Glutamatergic neuron (in vitro differentiated cells): ENCODE measurements at regions not wholly inside any gene's neighbourhood (a gene's known extent, or its start where the extent isn't known, plus 50 kb on each side); places are given as distances from the start of the nearest gene placed in this dataset.

Experiments
- DNase-seq: peaks from one replicate; pipeline ENCODE4 v3.0.0; 2022
- H3K27ac Mint-ChIP-seq: one replicate; pipeline ENCODE4 v1.8.0; 2020; ENCODE audit warnings: mild to moderate bottlenecking, mixed read lengths, inconsistent platforms; ENCODE audit not compliant: unreplicated experiment
- H3K27me3 Mint-ChIP-seq: one replicate; pipeline ENCODE4 v1.8.0; 2020; ENCODE audit warnings: mild to moderate bottlenecking, moderate library complexity, mixed read lengths, inconsistent platforms; ENCODE audit not compliant: unreplicated experiment
- H3K36me3 Mint-ChIP-seq: one replicate; pipeline ENCODE4 v1.8.0; 2020; ENCODE audit warnings: mild to moderate bottlenecking, mixed read lengths, inconsistent platforms; ENCODE audit not compliant: unreplicated experiment
- H3K4me1 Mint-ChIP-seq: one replicate; pipeline ENCODE4 v1.8.0; 2020; ENCODE audit warnings: mild to moderate bottlenecking, low read depth, mixed read lengths, inconsistent platforms; ENCODE audit not compliant: unreplicated experiment
- H3K4me3 Mint-ChIP-seq: one replicate; pipeline ENCODE4 v1.8.0; 2020; ENCODE audit warnings: mild to moderate bottlenecking, mixed read lengths, inconsistent platforms; ENCODE audit not compliant: unreplicated experiment
- H3K9me3 Mint-ChIP-seq: one replicate; pipeline ENCODE4 v1.8.0; 2020; ENCODE audit warnings: mild to moderate bottlenecking, moderate library complexity, mixed read lengths, inconsistent platforms; ENCODE audit not compliant: unreplicated experiment
- CTCF ChIP-seq: fragments of 200-600 bp; sonication (generic); IDR thresholded peaks from one replicate; pipeline ENCODE4 v1.5.0; 2021; ENCODE audit not compliant: partially characterized antibody, unreplicated experiment

- no peaks in the 10 kb centered on the region for H3K36me3 Mint-ChIP-seq
- peaks cover 3% of the 10 kb centered on the region for H3K9me3 Mint-ChIP-seq
- H3K27ac Mint-ChIP-seq = no peak overlapping the region
- no peak for TF ChIP-seq CTCF
- DNase-seq = no peak
- H3K4me3 Mint-ChIP-seq = no peak overlapping the region
- H3K4me1 Mint-ChIP-seq = peaks cover 32% of the 10 kb centered on the region
- no peaks in the 10 kb centered on the region for H3K27me3 Mint-ChIP-seq
Measured at GRCh38 chr2:37527361-37527760, 144.1 kb downstream of the CDC42EP3 start.

DNA sequence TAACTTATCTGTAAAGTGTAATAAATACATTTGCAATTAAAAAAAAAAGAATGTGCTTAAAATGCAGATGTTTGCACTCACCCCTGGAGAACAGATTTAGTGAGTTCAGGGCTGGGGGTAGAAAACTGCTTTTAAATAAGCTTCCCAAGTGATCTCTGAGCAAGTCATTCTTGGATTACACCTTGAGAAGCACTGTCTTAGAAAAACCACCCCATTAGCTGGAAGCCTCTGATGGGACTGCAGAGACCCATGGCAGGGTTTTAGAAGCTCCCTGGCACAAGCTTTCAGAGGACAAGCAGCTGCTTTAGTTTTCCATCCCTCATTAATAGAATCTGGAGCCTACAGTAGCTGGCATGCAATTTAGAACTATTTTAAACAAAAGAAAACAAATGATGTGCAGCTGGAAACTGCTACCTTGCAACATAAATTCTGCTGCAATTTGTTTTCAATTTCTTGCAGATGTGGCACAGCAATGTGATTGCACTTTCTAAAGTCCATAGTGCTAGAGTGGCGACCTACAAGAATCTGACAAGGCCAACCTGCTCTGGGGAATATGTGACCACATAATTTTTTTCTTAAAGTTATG lies 141.5 kb downstream of the CDC42EP3 start:
- no peak overlapping the region for H3K27ac Mint-ChIP-seq
- peaks cover 13% of the 10 kb centered on the region for H3K4me1 Mint-ChIP-seq
- no peak for TF ChIP-seq CTCF
- H3K9me3 Mint-ChIP-seq = peaks cover 3% of the 10 kb centered on the region
- no peak for DNase-seq
- no peaks in the 10 kb centered on the region for H3K27me3 Mint-ChIP-seq
- H3K36me3 Mint-ChIP-seq = no peaks in the 10 kb centered on the region
- no peak overlapping the region for H3K4me3 Mint-ChIP-seq

DNA sequence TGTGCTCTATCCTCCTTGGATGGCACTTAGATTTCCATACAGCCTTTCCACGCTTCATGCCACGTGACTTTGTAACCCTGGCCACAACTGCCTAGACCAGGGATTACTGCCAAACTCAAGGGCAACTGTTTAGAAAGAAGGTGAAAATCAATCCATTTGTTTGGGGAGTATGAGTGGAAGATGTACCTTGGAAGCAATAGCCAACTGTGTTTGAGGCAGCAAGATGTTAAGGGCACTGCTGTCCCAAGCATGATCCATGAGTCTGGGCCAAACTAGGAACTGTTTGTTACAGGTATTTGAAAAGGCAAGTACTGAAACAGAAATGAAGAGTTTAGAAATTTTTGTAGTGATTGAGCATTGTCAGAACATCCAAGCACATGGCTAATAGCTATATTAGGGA lies 138.9 kb downstream of the CDC42EP3 start:
- TF ChIP-seq CTCF = no peak
- Mint-ChIP-seq H3K36me3 (no peaks in the 10 kb centered on the region), H3K4me1 (peaks cover 8% of the 10 kb centered on the region), H3K27me3 (no peaks in the 10 kb centered on the region), H3K27ac (peak overlapping the region; percentile 54), H3K9me3 (peaks cover 5% of the 10 kb centered on the region), H3K4me3 (no peak overlapping the region)
- no peak for DNase-seq

GRCh38 chr2:37537316-37537715 lies 134.1 kb downstream of the CDC42EP3 start:
- Mint-ChIP-seq H3K4me1 (peaks cover 4% of the 10 kb centered on the region), H3K27ac (no peak overlapping the region), H3K36me3 (peaks cover 4% of the 10 kb centered on the region), H3K4me3 (no peak overlapping the region), H3K9me3 (peaks cover 3% of the 10 kb centered on the region), H3K27me3 (no peaks in the 10 kb centered on the region)
- DNase-seq = no peak
- no peak for TF ChIP-seq CTCF

DNA sequence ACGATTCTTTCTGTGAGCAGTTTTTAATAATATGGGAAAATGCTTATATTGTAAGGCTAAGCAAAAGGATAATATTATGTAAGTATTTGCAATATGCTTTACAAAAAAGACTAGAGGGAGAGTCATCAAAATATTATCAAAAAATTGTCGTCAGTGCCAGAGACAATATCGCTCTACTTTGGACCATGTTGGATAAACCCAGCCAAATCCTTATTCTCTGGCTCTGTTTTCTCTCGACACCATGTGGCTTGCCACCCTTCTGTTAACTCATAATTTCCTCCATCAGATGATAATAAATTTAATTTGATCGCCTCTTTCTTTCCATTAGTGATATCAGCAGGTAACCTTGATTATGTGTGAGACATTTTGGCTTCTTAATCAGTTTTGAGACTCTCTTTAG lies 129.9 kb downstream of the CDC42EP3 start:
- no peak for DNase-seq
- H3K27me3 Mint-ChIP-seq = no peaks in the 10 kb centered on the region
- no peaks in the 10 kb centered on the region for H3K4me1 Mint-ChIP-seq
- H3K36me3 Mint-ChIP-seq = peaks cover 4% of the 10 kb centered on the region
- no peak overlapping the region for H3K4me3 Mint-ChIP-seq
- H3K9me3 Mint-ChIP-seq = no peaks in the 10 kb centered on the region
- H3K27ac Mint-ChIP-seq = no peak overlapping the region
- no peak for TF ChIP-seq CTCF
